ENCODE measurements at regions not wholly inside any gene's neighbourhood (a gene's known extent, or its start where the extent isn't known, plus 50 kb on each side); places are given as distances from the start of the nearest gene placed in this dataset.

DNA sequence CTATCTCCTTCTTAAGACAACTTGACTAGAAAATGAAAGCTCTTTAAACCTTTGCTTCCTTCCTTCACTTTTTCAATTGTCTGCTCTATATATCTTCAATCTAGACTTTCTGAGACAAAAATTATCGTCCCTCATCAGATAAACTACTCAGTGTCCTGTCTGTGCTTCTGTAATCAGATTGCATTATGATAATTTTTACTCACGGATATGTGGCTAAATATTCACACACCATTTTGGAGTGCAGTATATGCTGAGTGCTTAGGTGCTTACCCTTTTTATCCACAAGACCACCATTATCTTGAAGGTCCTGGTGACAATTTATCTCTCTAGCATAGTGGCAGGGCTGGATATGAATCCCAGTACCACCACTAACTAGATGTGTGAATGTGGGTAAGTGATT, 1012.3 kb downstream of the TUSC7 start:
- H3K36me3 Mint-ChIP-seq (ENCODE audit: low read depth, unreplicated experiment) = no peaks in the 10 kb centered on the region
- no peaks in the 10 kb centered on the region for H3K9me3 ChIP-seq (ENCODE audit: insufficient read depth, low read depth, low read length)
- FAIRE-seq (no peak), DNase-seq (ENCODE audit: low read depth) (no peak)
- H3K79me2 ChIP-seq (ENCODE audit: insufficient read depth, low read length) = no peaks in the 10 kb centered on the region
- no peaks in the 10 kb centered on the region for H3K36me3 ChIP-seq (ENCODE audit: insufficient read depth, low read length)
- H3K27ac ChIP-seq (ENCODE audit: low read depth, low read length) = no peak overlapping the region
- H3K9ac ChIP-seq (ENCODE audit: low read length) = no peak overlapping the region
- no peak overlapping the region for H3K4me3 Mint-ChIP-seq (ENCODE audit: unreplicated experiment)
- H3K4me1 Mint-ChIP-seq (ENCODE audit: low read depth, unreplicated experiment) = no peaks in the 10 kb centered on the region
- H3K27me3 ChIP-seq (ENCODE audit: insufficient read depth, low read length) = no peaks in the 10 kb centered on the region
- H3K27ac Mint-ChIP-seq (ENCODE audit: unreplicated experiment) = no peak overlapping the region
- no peaks in the 10 kb centered on the region for H4K20me1 ChIP-seq (ENCODE audit: insufficient read depth, low read length)
- H3K4me3 ChIP-seq (ENCODE audit: insufficient read depth, low read depth, low read length) = no peak overlapping the region
- H3K27me3 Mint-ChIP-seq (ENCODE audit: low read depth, unreplicated experiment) = no peaks in the 10 kb centered on the region
- TF ChIP-seq, protein P1, sequence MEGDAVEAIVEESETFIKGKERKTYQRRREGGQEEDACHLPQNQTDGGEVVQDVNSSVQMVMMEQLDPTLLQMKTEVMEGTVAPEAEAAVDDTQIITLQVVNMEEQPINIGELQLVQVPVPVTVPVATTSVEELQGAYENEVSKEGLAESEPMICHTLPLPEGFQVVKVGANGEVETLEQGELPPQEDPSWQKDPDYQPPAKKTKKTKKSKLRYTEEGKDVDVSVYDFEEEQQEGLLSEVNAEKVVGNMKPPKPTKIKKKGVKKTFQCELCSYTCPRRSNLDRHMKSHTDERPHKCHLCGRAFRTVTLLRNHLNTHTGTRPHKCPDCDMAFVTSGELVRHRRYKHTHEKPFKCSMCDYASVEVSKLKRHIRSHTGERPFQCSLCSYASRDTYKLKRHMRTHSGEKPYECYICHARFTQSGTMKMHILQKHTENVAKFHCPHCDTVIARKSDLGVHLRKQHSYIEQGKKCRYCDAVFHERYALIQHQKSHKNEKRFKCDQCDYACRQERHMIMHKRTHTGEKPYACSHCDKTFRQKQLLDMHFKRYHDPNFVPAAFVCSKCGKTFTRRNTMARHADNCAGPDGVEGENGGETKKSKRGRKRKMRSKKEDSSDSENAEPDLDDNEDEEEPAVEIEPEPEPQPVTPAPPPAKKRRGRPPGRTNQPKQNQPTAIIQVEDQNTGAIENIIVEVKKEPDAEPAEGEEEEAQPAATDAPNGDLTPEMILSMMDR (IDR thresholded peaks at IDR 0.05; ENCODE audit: insufficient read depth, low read depth, low read length) = no peak
- no peak for TF ChIP-seq EZH2 (IDR thresholded peaks at IDR 0.05; ENCODE audit: insufficient read depth, low read length)
- no peak overlapping the region for H3K4me2 ChIP-seq (ENCODE audit: low read length)
- H2AFZ ChIP-seq (ENCODE audit: low read depth, low read length) = no peak overlapping the region
- H3K4me1 ChIP-seq (ENCODE audit: insufficient read depth, low read length) = no peaks in the 10 kb centered on the region
- H3K9me3 Mint-ChIP-seq (ENCODE audit: unreplicated experiment) = peaks cover 2% of the 10 kb centered on the region

DNA sequence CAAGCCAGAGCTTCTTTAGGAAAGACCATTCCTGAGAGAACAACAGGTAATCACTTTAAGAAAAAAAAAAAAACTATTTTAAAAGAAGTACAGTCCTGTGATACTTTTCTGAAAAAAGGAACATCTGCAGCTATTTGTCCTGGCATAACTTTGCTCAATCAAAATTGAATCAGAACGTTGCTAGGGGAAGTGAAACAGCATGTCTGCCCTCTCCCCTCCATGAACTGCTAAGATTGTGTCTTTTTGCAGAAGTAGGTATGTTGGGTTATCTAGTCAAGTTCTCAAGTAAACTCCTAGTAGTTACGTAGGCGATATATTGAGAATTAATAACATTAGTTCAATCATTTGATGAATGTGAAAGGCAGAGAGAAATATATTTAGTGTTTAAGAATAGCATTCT, 1013.3 kb downstream of the TUSC7 start:
- Histone ChIP-seq H3K79me2 (ENCODE audit: insufficient read depth, low read length) (no peaks in the 10 kb centered on the region), H3K27ac (ENCODE audit: low read depth, low read length) (no peak overlapping the region), H3K4me3 (ENCODE audit: insufficient read depth, low read depth, low read length) (no peak overlapping the region), H3K4me1 (ENCODE audit: insufficient read depth, low read length) (no peaks in the 10 kb centered on the region), H3K9ac (ENCODE audit: low read length) (no peak overlapping the region), H3K27me3 (ENCODE audit: insufficient read depth, low read length) (no peaks in the 10 kb centered on the region), H3K4me2 (ENCODE audit: low read length) (no peak overlapping the region), H2AFZ (ENCODE audit: low read depth, low read length) (no peak overlapping the region), H4K20me1 (ENCODE audit: insufficient read depth, low read length) (no peaks in the 10 kb centered on the region), H3K9me3 (ENCODE audit: insufficient read depth, low read depth, low read length) (no peaks in the 10 kb centered on the region), H3K36me3 (ENCODE audit: insufficient read depth, low read length) (no peaks in the 10 kb centered on the region)
- H3K36me3 Mint-ChIP-seq (ENCODE audit: low read depth, unreplicated experiment) = no peaks in the 10 kb centered on the region
- FAIRE-seq = no peak
- TF ChIP-seq EZH2 (IDR thresholded peaks at IDR 0.05; ENCODE audit: insufficient read depth, low read length) = no peak
- TF ChIP-seq, protein P1 (IDR thresholded peaks at IDR 0.05; ENCODE audit: insufficient read depth, low read depth, low read length) = no peak
- H3K27me3 Mint-ChIP-seq (ENCODE audit: low read depth, unreplicated experiment) = no peaks in the 10 kb centered on the region
- DNase-seq (ENCODE audit: low read depth) = no peak
- no peak overlapping the region for H3K4me3 Mint-ChIP-seq (ENCODE audit: unreplicated experiment)
- H3K4me1 Mint-ChIP-seq (ENCODE audit: low read depth, unreplicated experiment) = no peaks in the 10 kb centered on the region
- no peaks in the 10 kb centered on the region for H3K9me3 Mint-ChIP-seq (ENCODE audit: unreplicated experiment)
- H3K27ac Mint-ChIP-seq (ENCODE audit: unreplicated experiment) = no peak overlapping the region

DNA sequence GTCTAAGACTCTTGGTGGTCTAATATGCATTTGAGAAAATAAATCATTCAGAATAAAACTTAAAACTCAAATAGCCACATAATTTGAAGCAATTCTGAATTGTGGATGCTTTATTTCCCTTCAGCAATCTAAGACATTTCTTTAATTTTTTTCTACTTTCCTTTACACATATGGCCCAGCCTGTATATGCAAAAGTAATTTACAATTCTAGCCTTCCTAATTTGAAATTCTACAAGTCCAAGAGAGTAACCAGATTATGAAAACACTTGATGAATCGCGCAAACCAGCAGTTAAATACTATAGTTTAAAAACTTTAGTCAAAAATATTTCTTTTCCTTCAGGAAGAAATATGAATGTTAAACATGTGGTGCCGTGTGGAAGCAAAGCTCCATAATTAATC, 1014.2 kb downstream of the TUSC7 start:
- Mint-ChIP-seq H3K27ac (ENCODE audit: unreplicated experiment) (no peak overlapping the region), H3K36me3 (ENCODE audit: low read depth, unreplicated experiment) (no peaks in the 10 kb centered on the region), H3K27me3 (ENCODE audit: low read depth, unreplicated experiment) (no peaks in the 10 kb centered on the region), H3K9me3 (ENCODE audit: unreplicated experiment) (no peaks in the 10 kb centered on the region), H3K4me3 (ENCODE audit: unreplicated experiment) (no peak overlapping the region), H3K4me1 (ENCODE audit: low read depth, unreplicated experiment) (no peaks in the 10 kb centered on the region)
- no peak for DNase-seq (ENCODE audit: low read depth)
- no peak for FAIRE-seq
- Histone ChIP-seq H4K20me1 (ENCODE audit: insufficient read depth, low read length) (no peaks in the 10 kb centered on the region), H3K9me3 (ENCODE audit: insufficient read depth, low read depth, low read length) (no peaks in the 10 kb centered on the region), H3K27ac (ENCODE audit: low read depth, low read length) (no peak overlapping the region), H3K79me2 (ENCODE audit: insufficient read depth, low read length) (no peaks in the 10 kb centered on the region), H3K4me3 (ENCODE audit: insufficient read depth, low read depth, low read length) (no peak overlapping the region), H3K27me3 (ENCODE audit: insufficient read depth, low read length) (no peaks in the 10 kb centered on the region), H3K4me1 (ENCODE audit: insufficient read depth, low read length) (no peaks in the 10 kb centered on the region), H2AFZ (ENCODE audit: low read depth, low read length) (no peak overlapping the region), H3K4me2 (ENCODE audit: low read length) (no peak overlapping the region), H3K9ac (ENCODE audit: low read length) (no peak overlapping the region), H3K36me3 (ENCODE audit: insufficient read depth, low read length) (no peaks in the 10 kb centered on the region)
- TF ChIP-seq, protein P1 (IDR thresholded peaks at IDR 0.05; ENCODE audit: insufficient read depth, low read depth, low read length) = no peak
- no peak for TF ChIP-seq EZH2 (IDR thresholded peaks at IDR 0.05; ENCODE audit: insufficient read depth, low read length)

Data from astrocyte (in vitro differentiated cells and primary cell).